Mesenchymal stem cell (in vitro differentiated cells and primary cell): ENCODE measurements at regions not wholly inside any gene's neighbourhood (a gene's known extent, or its start where the extent isn't known, plus 50 kb on each side); places are given as distances from the start of the nearest gene placed in this dataset.

Source experiments
- DNase-seq: peaks from one replicate; pipeline ENCODE4 v3.0.0-alpha.2; 2013
- H2AFZ ChIP-seq: one replicate; pipeline ENCODE4 v1.6.1; 2013; ENCODE audit warnings: low read depth, mild to moderate bottlenecking, control low read depth, inconsistent platforms, low read length, moderate library complexity
- H2AK5ac ChIP-seq: 2 replicates; pipeline ENCODE4 v1.6.1; 2013; ENCODE audit warnings: low read length, moderate library complexity, mild to moderate bottlenecking, inconsistent platforms; ENCODE audit not compliant: severe bottlenecking
- H2BK120ac ChIP-seq: one replicate; pipeline ENCODE4 v1.6.1; 2013; ENCODE audit warnings: low read depth, mild to moderate bottlenecking, inconsistent platforms, low read length, moderate library complexity
- H2BK12ac ChIP-seq, 2 experiments: one replicate each; pipeline ENCODE4 v1.6.1; 2013; ENCODE audit warnings: inconsistent platforms in 2 of 2, low read length in 2 of 2, mild to moderate bottlenecking in 2 of 2, moderate library complexity in 2 of 2, control low read depth in 1 of 2
- H2BK15ac ChIP-seq: one replicate; pipeline ENCODE4 v1.6.1; 2013; ENCODE audit warnings: mild to moderate bottlenecking, low read depth, inconsistent platforms; ENCODE audit not compliant: poor library complexity, severe bottlenecking
- H2BK5ac ChIP-seq: 2 replicates; pipeline ENCODE4 v1.6.1; 2013; ENCODE audit warnings: low read depth, mild to moderate bottlenecking, low read length, control low read depth, inconsistent platforms; ENCODE audit not compliant: poor library complexity, severe bottlenecking
- H3K14ac ChIP-seq, 2 experiments: one replicate each; pipeline ENCODE4 v1.6.1; 2013; ENCODE audit warnings: inconsistent platforms in 2 of 2, low read length in 2 of 2, control low read depth in 1 of 2, mild to moderate bottlenecking in 1 of 2, moderate library complexity in 1 of 2
- H3K18ac ChIP-seq, 2 experiments: one replicate each; pipeline ENCODE4 v1.6.1; 2013; ENCODE audit warnings: inconsistent platforms in 2 of 2, low read length in 2 of 2, control low read depth in 1 of 2, low read depth in 1 of 2, mild to moderate bottlenecking in 1 of 2
- H3K23ac ChIP-seq, 2 experiments: one replicate each; pipeline ENCODE4 v1.6.1; 2013; ENCODE audit warnings: inconsistent platforms in 2 of 2, low read length in 2 of 2, mild to moderate bottlenecking in 2 of 2, moderate library complexity in 2 of 2, control low read depth in 1 of 2
- H3K27ac ChIP-seq: 2 replicates; pipeline ENCODE4 v1.5.1; 2013; ENCODE audit warnings: mild to moderate bottlenecking, moderate library complexity, low read length, control low read depth, inconsistent platforms; ENCODE audit not compliant: poor library complexity, severe bottlenecking
- H3K27me3 ChIP-seq, 2 experiments: 2 replicates each; pipeline versions ENCODE4 v1.6.1 to v1.7.0; 2013; ENCODE audit warnings: low read length in 2 of 2, mild to moderate bottlenecking in 2 of 2, moderate library complexity in 2 of 2, control low read depth in 1 of 2, inconsistent platforms in 1 of 2; ENCODE audit not compliant: control insufficient read depth in 1 of 2, insufficient read depth in 1 of 2
- H3K36me3 ChIP-seq, 2 experiments: 2 replicates each; pipeline versions ENCODE4 v1.6.1 to v1.7.0; 2013; ENCODE audit warnings: low read length in 2 of 2, control low read depth in 1 of 2, inconsistent platforms in 1 of 2, low read depth in 1 of 2, mild to moderate bottlenecking in 1 of 2; ENCODE audit not compliant: insufficient read depth in 2 of 2, control insufficient read depth in 1 of 2
- H3K4ac ChIP-seq, 2 experiments: one replicate each; pipeline ENCODE4 v1.6.1; 2013; ENCODE audit warnings: inconsistent platforms in 2 of 2, low read length in 2 of 2, mild to moderate bottlenecking in 2 of 2, moderate library complexity in 2 of 2, control low read depth in 1 of 2, low read depth in 1 of 2
- H3K4me1 ChIP-seq: 2 replicates; pipeline ENCODE4 v1.6.1; 2013; ENCODE audit warnings: low read depth, low read length, control low read depth; ENCODE audit not compliant: control insufficient read depth, insufficient read depth
- H3K4me2 ChIP-seq: 2 replicates; pipeline ENCODE4 v1.6.1; 2013; ENCODE audit warnings: low read length, mild to moderate bottlenecking, inconsistent platforms; ENCODE audit not compliant: poor library complexity, severe bottlenecking
- H3K4me3 ChIP-seq, 2 experiments: 2 replicates each; pipeline versions ENCODE4 v1.5.1 to v1.7.0; 2013; ENCODE audit warnings: low read length in 2 of 2, mild to moderate bottlenecking in 2 of 2, control low read depth in 1 of 2, low read depth in 1 of 2; ENCODE audit not compliant: insufficient read depth in 1 of 2
- H3K79me1 ChIP-seq: replicated peaks from 2 replicates; pipeline ENCODE4 v1.6.1; 2013; ENCODE audit warnings: mild to moderate bottlenecking, control low read depth, low read length, inconsistent platforms; ENCODE audit not compliant: poor library complexity, severe bottlenecking
- H3K9ac ChIP-seq: 2 replicates; pipeline ENCODE4 v1.7.0; 2013; ENCODE audit warnings: mild to moderate bottlenecking, low read length, moderate library complexity
- H3K9me3 ChIP-seq: 2 replicates; pipeline ENCODE4 v1.7.0; 2013; ENCODE audit warnings: mild to moderate bottlenecking, low read length; ENCODE audit not compliant: control insufficient read depth
- H4K8ac ChIP-seq: one replicate; pipeline ENCODE4 v1.6.1; 2013; ENCODE audit warnings: inconsistent platforms, mild to moderate bottlenecking, low read length, moderate library complexity
- H4K91ac ChIP-seq: one replicate; pipeline ENCODE4 v1.6.1; 2013; ENCODE audit warnings: mild to moderate bottlenecking, low read length, inconsistent platforms
- WGBS: methylation state at CpG from one replicate; pipeline ENCODE4 v1.1.7; 2013; ENCODE audit warnings: mixed read lengths; 5-methylcytosine and 5-hydroxymethylcytosine counted together

- no peak overlapping the region for H2AK5ac ChIP-seq
- WGBS, result 96% methylated on average over 9 of the region's 9 CpGs
- no peak overlapping the region for H3K9ac ChIP-seq
These were observed 61.4 kb upstream of the USP6NL start for GRCh38 chr10:11672836-11673235.

GRCh38 chr10:11670381-11670780 lies 58.9 kb upstream of the USP6NL start:
- DNase-seq, result no peak

More at GRCh38 chr10:11672836-11673235, 61.4 kb upstream of the USP6NL start:
- Histone ChIP-seq H2BK120ac (no peak overlapping the region), H3K4me1 (peaks cover 8% of the 10 kb centered on the region), H2BK15ac (no peak overlapping the region), H2BK12ac (no peak overlapping the region), H3K23ac (no peak overlapping the region), H3K4me3 (no peak overlapping the region), H4K91ac (no peak overlapping the region), H3K79me1 (no peaks in the 10 kb centered on the region), H3K27ac (no peak overlapping the region), H3K14ac (no peak overlapping the region), H3K9me3 (no peaks in the 10 kb centered on the region), H3K18ac (no peak overlapping the region), H2AFZ (no peak overlapping the region), H3K27me3 (peaks cover 0 to 33% of the 10 kb centered on the region in 2 experiments), H2BK5ac (no peak overlapping the region), H3K4me2 (no peak overlapping the region), H4K8ac (no peak overlapping the region), H3K4ac (no peak overlapping the region), H3K36me3 (no peaks in the 10 kb centered on the region)
- DNase-seq, result no peak

DNA sequence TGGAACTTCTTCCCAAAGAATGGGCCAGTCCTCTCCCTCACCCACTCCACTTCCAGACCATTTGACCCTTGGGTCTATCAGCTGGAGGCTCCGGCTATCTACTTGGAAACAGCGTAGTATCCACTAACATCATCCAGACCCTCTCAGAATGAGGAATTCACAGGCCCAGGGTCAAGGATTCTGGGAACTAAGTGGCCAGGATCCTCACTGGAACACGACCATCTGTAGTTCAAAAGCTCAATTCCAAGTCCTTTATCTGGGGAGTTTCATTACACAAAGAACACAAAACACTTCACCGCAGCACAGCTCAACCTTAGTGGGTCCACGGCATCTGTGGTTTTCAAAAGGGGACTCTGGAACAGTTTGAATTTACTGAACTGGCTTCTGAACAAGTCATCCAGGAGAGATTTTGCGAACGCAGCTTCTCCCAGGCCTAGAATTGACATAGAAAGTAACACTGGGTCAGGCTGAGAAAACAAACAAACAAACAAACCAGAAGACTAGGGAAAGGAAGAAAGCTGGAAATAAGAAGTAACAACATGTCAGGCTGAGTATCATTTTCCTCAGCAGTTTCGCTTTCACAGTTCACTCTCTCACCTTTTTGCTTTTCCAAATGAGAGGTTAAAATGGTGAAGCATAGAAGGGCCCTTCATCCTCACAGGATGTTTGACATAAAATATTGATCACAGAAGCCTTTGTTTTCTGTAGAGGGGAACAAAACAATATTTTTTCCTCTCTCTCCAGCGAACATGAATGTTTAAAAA lies 57.6 kb upstream of the USP6NL start:
- peaks cover 4 to 23% of the 10 kb centered on the region in 2 experiments for H3K27me3 ChIP-seq
- H2BK12ac ChIP-seq, result no peak overlapping the region
- H3K9ac ChIP-seq, result no peak overlapping the region
- H3K4me2 ChIP-seq, result no peak overlapping the region
- H2AK5ac ChIP-seq, result no peak overlapping the region
- H3K18ac ChIP-seq, result no peak overlapping the region
- no peak overlapping the region for H3K27ac ChIP-seq
- 79% methylated on average over 8 of the region's 9 CpGs for WGBS
- H3K23ac ChIP-seq, result no peak overlapping the region
- no peaks in the 10 kb centered on the region for H3K36me3 ChIP-seq
- no peak overlapping the region for H4K8ac ChIP-seq
- no peak overlapping the region for H4K91ac ChIP-seq
- H3K4ac ChIP-seq, result no peak overlapping the region
- H3K9me3 ChIP-seq, result no peaks in the 10 kb centered on the region
- H2BK120ac ChIP-seq, result no peak overlapping the region
- no peak overlapping the region for H2AFZ ChIP-seq
- H2BK5ac ChIP-seq, result no peak overlapping the region
- H3K79me1 ChIP-seq, result no peaks in the 10 kb centered on the region
- H3K14ac ChIP-seq, result no peak overlapping the region
- no peak overlapping the region for H2BK15ac ChIP-seq
- no peak for DNase-seq
- H3K4me1 ChIP-seq, result peaks cover 2% of the 10 kb centered on the region
- no peak overlapping the region for H3K4me3 ChIP-seq

More at GRCh38 chr10:11670381-11670780, 58.9 kb upstream of the USP6NL start:
- H2AFZ ChIP-seq, result no peak overlapping the region
- no peak overlapping the region for H2BK120ac ChIP-seq
- no peak overlapping the region for H2BK5ac ChIP-seq
- 92% methylated on average over 10 of the region's 10 CpGs for WGBS
- no peak overlapping the region for H3K18ac ChIP-seq
- no peak overlapping the region for H3K4me3 ChIP-seq
- H2BK15ac ChIP-seq, result no peak overlapping the region
- H3K4me1 ChIP-seq, result peaks cover 8% of the 10 kb centered on the region
- no peak overlapping the region for H4K8ac ChIP-seq
- H3K23ac ChIP-seq, result no peak overlapping the region
- no peak overlapping the region for H3K4ac ChIP-seq
- no peak overlapping the region for H3K27ac ChIP-seq
- H3K14ac ChIP-seq, result no peak overlapping the region
- H3K9ac ChIP-seq, result no peak overlapping the region
- H2AK5ac ChIP-seq, result no peak overlapping the region
- H3K27me3 ChIP-seq, result peaks cover 4 to 16% of the 10 kb centered on the region in 2 experiments
- H3K4me2 ChIP-seq, result no peak overlapping the region
- H2BK12ac ChIP-seq, result no peak overlapping the region
- no peaks in the 10 kb centered on the region for H3K36me3 ChIP-seq
- no peaks in the 10 kb centered on the region for H3K9me3 ChIP-seq
- H4K91ac ChIP-seq, result no peak overlapping the region
- H3K79me1 ChIP-seq, result no peaks in the 10 kb centered on the region

DNA sequence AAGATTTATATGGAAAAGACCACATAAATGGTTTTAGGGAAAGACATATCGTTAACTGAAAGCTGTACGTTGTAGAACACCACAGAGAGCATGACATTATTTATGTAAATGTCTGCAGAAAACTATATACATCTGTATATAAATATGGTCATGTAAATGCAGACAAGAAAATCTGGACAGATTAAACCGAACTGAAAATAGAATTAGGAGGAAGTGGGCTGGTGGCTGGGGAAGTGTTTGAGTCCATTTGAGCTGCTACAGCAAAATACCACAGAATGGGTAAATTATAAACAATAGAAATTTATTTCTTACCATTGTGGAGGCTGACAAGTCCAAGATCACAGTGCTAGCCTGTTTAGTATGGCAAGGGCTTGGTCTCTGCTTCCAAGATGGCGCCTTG lies 56.3 kb upstream of the USP6NL start:
- Histone ChIP-seq H2AK5ac (no peak overlapping the region), H3K27ac (no peak overlapping the region), H2BK12ac (no peak overlapping the region), H3K9ac (no peak overlapping the region), H3K14ac (no peak overlapping the region), H3K4me1 (no peaks in the 10 kb centered on the region), H2BK5ac (no peak overlapping the region), H3K27me3 (peaks cover 4 to 19% of the 10 kb centered on the region in 2 experiments), H3K36me3 (no peaks in the 10 kb centered on the region), H2AFZ (no peak overlapping the region), H4K8ac (no peak overlapping the region), H3K79me1 (no peaks in the 10 kb centered on the region), H3K9me3 (no peaks in the 10 kb centered on the region), H2BK120ac (no peak overlapping the region), H2BK15ac (no peak overlapping the region), H3K23ac (no peak overlapping the region), H3K18ac (no peak overlapping the region), H3K4me2 (no peak overlapping the region), H3K4ac (no peak overlapping the region), H3K4me3 (no peak overlapping the region), H4K91ac (no peak overlapping the region)
- DNase-seq, result no peak
- WGBS, result 83% methylated on average over 2 of the region's 4 CpGs
